K562 (cell line): ENCODE measurements at regions not wholly inside any gene's neighbourhood (a gene's known extent, or its start where the extent isn't known, plus 50 kb on each side); places are given as distances from the start of the nearest gene placed in this dataset.

ENCODE experiments used
- CBFB ChIP-seq: sonication (generic); formaldehyde crosslinking; IDR thresholded peaks from 2 replicates; pipeline ENCODE4 v1.4.0; 2020; ENCODE audit warnings: mild to moderate bottlenecking, missing genetic modification reagents
- TSC22D4 ChIP-seq: fragments of 450-650 bp; IDR thresholded peaks from 2 replicates; pipeline ENCODE4 v1.6.1; 2016; ENCODE audit warnings: missing genetic modification characterization, missing biosample characterization, control low read depth
- ZNF232 ChIP-seq: sonication (generic); formaldehyde crosslinking; IDR thresholded peaks from 2 replicates; pipeline ENCODE4 v1.8.0; 2022; ENCODE audit warnings: mild to moderate bottlenecking, missing genetic modification reagents
- TF ChIP-seq, protein P1 (sequence below): fragments of 200-600 bp; sonication (generic); IDR thresholded peaks from one replicate; pipeline ENCODE4 v1.6.1; 2012; ENCODE audit warnings: mild to moderate bottlenecking, low read depth, low read length, inconsistent platforms
- TF ChIP-seq, protein P2 (sequence below): fragments of 450-650 bp; IDR thresholded peaks from 2 replicates; pipeline ENCODE4 v1.6.1; 2017; ENCODE audit warnings: mild to moderate bottlenecking, moderate library complexity
- TF ChIP-seq, protein P3 (sequence below): fragments of 450-650 bp; formaldehyde crosslinking; conservative IDR thresholded peaks from 2 replicates; pipeline ENCODE4 v1.4.0; 2022; ENCODE audit warnings: mild to moderate bottlenecking, missing genetic modification characterization
- TF ChIP-seq, protein P4 (sequence below): IDR thresholded peaks from 2 replicates; pipeline ENCODE4 v1.6.1; 2014; ENCODE audit warnings: antibody characterized with exemption

DNA sequence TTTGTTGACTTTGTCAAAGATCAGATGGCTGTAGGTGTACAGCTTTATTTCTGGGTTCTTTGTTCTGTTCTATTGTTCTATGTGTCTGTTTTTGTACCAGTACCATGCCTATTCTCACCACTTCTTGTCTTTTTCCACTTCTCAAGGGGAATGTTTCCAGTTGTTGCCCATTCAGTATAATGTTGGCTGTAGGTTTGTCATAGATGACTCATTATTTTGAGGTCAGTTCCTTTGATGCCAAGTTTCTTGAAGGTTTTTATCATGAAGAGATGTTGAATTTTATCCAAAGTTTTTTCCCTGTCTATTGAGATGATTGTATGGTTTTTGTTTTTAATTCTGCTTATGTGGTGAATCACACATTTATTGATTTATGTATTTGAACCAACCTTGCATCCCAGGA, 216.7 kb upstream of the RNF32 start (continued):
- TF ChIP-seq, protein P1, sequence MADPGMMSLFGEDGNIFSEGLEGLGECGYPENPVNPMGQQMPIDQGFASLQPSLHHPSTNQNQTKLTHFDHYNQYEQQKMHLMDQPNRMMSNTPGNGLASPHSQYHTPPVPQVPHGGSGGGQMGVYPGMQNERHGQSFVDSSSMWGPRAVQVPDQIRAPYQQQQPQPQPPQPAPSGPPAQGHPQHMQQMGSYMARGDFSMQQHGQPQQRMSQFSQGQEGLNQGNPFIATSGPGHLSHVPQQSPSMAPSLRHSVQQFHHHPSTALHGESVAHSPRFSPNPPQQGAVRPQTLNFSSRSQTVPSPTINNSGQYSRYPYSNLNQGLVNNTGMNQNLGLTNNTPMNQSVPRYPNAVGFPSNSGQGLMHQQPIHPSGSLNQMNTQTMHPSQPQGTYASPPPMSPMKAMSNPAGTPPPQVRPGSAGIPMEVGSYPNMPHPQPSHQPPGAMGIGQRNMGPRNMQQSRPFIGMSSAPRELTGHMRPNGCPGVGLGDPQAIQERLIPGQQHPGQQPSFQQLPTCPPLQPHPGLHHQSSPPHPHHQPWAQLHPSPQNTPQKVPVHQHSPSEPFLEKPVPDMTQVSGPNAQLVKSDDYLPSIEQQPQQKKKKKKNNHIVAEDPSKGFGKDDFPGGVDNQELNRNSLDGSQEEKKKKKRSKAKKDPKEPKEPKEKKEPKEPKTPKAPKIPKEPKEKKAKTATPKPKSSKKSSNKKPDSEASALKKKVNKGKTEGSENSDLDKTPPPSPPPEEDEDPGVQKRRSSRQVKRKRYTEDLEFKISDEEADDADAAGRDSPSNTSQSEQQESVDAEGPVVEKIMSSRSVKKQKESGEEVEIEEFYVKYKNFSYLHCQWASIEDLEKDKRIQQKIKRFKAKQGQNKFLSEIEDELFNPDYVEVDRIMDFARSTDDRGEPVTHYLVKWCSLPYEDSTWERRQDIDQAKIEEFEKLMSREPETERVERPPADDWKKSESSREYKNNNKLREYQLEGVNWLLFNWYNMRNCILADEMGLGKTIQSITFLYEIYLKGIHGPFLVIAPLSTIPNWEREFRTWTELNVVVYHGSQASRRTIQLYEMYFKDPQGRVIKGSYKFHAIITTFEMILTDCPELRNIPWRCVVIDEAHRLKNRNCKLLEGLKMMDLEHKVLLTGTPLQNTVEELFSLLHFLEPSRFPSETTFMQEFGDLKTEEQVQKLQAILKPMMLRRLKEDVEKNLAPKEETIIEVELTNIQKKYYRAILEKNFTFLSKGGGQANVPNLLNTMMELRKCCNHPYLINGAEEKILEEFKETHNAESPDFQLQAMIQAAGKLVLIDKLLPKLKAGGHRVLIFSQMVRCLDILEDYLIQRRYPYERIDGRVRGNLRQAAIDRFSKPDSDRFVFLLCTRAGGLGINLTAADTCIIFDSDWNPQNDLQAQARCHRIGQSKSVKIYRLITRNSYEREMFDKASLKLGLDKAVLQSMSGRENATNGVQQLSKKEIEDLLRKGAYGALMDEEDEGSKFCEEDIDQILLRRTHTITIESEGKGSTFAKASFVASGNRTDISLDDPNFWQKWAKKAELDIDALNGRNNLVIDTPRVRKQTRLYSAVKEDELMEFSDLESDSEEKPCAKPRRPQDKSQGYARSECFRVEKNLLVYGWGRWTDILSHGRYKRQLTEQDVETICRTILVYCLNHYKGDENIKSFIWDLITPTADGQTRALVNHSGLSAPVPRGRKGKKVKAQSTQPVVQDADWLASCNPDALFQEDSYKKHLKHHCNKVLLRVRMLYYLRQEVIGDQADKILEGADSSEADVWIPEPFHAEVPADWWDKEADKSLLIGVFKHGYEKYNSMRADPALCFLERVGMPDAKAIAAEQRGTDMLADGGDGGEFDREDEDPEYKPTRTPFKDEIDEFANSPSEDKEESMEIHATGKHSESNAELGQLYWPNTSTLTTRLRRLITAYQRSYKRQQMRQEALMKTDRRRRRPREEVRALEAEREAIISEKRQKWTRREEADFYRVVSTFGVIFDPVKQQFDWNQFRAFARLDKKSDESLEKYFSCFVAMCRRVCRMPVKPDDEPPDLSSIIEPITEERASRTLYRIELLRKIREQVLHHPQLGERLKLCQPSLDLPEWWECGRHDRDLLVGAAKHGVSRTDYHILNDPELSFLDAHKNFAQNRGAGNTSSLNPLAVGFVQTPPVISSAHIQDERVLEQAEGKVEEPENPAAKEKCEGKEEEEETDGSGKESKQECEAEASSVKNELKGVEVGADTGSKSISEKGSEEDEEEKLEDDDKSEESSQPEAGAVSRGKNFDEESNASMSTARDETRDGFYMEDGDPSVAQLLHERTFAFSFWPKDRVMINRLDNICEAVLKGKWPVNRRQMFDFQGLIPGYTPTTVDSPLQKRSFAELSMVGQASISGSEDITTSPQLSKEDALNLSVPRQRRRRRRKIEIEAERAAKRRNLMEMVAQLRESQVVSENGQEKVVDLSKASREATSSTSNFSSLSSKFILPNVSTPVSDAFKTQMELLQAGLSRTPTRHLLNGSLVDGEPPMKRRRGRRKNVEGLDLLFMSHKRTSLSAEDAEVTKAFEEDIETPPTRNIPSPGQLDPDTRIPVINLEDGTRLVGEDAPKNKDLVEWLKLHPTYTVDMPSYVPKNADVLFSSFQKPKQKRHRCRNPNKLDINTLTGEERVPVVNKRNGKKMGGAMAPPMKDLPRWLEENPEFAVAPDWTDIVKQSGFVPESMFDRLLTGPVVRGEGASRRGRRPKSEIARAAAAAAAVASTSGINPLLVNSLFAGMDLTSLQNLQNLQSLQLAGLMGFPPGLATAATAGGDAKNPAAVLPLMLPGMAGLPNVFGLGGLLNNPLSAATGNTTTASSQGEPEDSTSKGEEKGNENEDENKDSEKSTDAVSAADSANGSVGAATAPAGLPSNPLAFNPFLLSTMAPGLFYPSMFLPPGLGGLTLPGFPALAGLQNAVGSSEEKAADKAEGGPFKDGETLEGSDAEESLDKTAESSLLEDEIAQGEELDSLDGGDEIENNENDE = no peak
- TF ChIP-seq, protein P2, sequence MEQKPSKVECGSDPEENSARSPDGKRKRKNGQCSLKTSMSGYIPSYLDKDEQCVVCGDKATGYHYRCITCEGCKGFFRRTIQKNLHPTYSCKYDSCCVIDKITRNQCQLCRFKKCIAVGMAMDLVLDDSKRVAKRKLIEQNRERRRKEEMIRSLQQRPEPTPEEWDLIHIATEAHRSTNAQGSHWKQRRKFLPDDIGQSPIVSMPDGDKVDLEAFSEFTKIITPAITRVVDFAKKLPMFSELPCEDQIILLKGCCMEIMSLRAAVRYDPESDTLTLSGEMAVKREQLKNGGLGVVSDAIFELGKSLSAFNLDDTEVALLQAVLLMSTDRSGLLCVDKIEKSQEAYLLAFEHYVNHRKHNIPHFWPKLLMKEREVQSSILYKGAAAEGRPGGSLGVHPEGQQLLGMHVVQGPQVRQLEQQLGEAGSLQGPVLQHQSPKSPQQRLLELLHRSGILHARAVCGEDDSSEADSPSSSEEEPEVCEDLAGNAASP = no peak
- TF ChIP-seq TSC22D4 (tag) (no peak), CBFB (CRISPR knock-in tag) (no peak), ZNF232 (CRISPR knock-in tag) (no peak)
- TF ChIP-seq, protein P3, sequence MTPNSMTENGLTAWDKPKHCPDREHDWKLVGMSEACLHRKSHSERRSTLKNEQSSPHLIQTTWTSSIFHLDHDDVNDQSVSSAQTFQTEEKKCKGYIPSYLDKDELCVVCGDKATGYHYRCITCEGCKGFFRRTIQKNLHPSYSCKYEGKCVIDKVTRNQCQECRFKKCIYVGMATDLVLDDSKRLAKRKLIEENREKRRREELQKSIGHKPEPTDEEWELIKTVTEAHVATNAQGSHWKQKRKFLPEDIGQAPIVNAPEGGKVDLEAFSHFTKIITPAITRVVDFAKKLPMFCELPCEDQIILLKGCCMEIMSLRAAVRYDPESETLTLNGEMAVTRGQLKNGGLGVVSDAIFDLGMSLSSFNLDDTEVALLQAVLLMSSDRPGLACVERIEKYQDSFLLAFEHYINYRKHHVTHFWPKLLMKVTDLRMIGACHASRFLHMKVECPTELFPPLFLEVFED (CRISPR knock-in tag) = no peak
- TF ChIP-seq, protein P4, sequence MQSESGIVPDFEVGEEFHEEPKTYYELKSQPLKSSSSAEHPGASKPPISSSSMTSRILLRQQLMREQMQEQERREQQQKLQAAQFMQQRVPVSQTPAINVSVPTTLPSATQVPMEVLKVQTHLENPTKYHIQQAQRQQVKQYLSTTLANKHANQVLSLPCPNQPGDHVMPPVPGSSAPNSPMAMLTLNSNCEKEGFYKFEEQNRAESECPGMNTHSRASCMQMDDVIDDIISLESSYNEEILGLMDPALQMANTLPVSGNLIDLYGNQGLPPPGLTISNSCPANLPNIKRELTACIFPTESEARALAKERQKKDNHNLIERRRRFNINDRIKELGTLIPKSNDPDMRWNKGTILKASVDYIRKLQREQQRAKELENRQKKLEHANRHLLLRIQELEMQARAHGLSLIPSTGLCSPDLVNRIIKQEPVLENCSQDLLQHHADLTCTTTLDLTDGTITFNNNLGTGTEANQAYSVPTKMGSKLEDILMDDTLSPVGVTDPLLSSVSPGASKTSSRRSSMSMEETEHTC = no peak
- TF ChIP-seq, all 486 proteins: peak for 0
